Lower leg skin (tissue), 4 donors: ENCODE measurements at regions not wholly inside any gene's neighbourhood (a gene's known extent, or its start where the extent isn't known, plus 50 kb on each side); places are given as distances from the start of the nearest gene placed in this dataset.

Source experiments
- DNase-seq, 2 donors: peaks; one replicate each; pipeline ENCODE4 v3.0.0-alpha.2; 2019; ENCODE audit warnings: low spot score in 2 of 2
- H3K4me3 ChIP-seq: fragments of 200-600 bp; sonication (generic); 2 replicates; pipeline ENCODE4 v1.5.1; 2017; ENCODE audit warnings: mild to moderate bottlenecking, low read depth; ENCODE audit not compliant: poor library complexity, severe bottlenecking
- POLR2A ChIP-seq, 2 donors: fragments of 450-650 bp; IDR thresholded peaks; one replicate each; pipeline ENCODE4 v1.6.1; 2016 to 2017; ENCODE audit warnings: antibody characterized with exemption in 2 of 2, mild to moderate bottlenecking in 1 of 2, moderate library complexity in 1 of 2
- WGBS, 2 donors: methylation state at CpG; one replicate each; pipeline ENCODE4 v1.1.5; 2018; 5-methylcytosine and 5-hydroxymethylcytosine counted together
- intact Hi-C: fragments of 100-400 bp; cut with DNase I; formaldehyde crosslinking; loops from one replicate; pipeline ENCODE4 v1.15.0; 2023; ENCODE audit warnings: low total_unique reads
- TF ChIP-seq, protein P1 (sequence below), 3 donors: fragments of 450-650 bp; IDR thresholded peaks; one replicate each; pipeline ENCODE4 v1.5.1; 2016; ENCODE audit warnings: antibody characterized with exemption in 3 of 3, mild to moderate bottlenecking in 3 of 3, moderate library complexity in 2 of 3

DNA sequence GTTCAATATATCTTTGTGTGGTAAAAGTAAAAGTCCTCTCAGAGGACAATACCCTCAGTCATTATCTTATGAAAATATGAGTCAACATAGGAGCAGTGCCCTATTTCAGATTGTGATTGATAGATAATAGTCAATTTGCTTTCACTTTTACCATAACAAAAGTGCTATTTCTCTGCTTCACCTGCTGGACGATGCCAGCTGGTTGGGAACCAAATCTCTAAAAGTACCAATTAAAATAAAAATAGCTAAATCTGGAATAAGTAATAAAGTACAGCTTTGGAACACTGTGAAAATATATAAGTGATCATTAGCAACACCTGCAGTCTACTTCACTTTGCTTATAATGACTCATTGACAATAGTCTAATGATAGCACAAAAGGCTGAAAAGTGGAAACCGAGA lies 390.3 kb upstream of the AGTR1 start:
- WGBS, 2 donors = 86 to 87% methylated on average over 2 of the region's 2 CpGs
- intact Hi-C loops = loop anchor here (10.0 kb wide), 1 partner anchor 637 kb away; no protein-coding TSS in a partner anchor

DNA sequence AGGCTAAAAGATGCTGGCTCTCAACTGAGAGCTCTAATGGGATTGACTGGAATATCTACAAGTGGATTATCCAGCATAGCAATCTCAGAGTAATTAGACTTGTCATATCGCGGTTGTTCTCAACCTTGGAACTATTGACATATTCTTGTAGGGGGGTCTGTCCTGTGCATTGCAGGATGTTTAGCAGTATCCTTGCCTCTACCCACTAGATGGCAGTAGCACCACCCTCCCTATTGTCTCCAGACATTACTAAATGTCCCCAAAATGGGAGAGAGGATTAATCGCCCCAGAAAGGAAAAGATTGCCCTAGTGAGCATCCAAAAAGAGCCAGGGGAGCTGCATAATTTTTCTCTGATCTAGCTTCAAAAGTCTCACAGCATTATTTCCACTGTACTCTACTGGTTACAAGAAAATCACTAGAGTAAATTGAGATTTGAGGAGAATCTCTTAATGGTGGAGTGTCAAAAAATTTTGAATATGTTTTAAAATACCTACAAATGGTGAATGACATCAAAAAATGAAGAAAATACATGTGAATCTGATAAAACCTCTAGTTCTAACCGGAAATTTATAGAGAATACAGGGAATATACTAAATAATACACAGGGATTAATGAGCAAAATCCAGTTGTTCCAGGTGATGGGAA lies 388.2 kb upstream of the AGTR1 start:
- intact Hi-C loops = loop anchor here (10.0 kb wide), 1 partner anchor 635 kb away; no protein-coding TSS in a partner anchor
- 51 to 60% methylated on average over 4 of the region's 4 CpGs for WGBS, 2 donors
- TF ChIP-seq POLR2A (IDR thresholded peaks at IDR 0.05) = no peak
- TF ChIP-seq, protein P1, sequence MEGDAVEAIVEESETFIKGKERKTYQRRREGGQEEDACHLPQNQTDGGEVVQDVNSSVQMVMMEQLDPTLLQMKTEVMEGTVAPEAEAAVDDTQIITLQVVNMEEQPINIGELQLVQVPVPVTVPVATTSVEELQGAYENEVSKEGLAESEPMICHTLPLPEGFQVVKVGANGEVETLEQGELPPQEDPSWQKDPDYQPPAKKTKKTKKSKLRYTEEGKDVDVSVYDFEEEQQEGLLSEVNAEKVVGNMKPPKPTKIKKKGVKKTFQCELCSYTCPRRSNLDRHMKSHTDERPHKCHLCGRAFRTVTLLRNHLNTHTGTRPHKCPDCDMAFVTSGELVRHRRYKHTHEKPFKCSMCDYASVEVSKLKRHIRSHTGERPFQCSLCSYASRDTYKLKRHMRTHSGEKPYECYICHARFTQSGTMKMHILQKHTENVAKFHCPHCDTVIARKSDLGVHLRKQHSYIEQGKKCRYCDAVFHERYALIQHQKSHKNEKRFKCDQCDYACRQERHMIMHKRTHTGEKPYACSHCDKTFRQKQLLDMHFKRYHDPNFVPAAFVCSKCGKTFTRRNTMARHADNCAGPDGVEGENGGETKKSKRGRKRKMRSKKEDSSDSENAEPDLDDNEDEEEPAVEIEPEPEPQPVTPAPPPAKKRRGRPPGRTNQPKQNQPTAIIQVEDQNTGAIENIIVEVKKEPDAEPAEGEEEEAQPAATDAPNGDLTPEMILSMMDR (IDR thresholded peaks at IDR 0.05) = no peak
- no peak for DNase-seq
- H3K4me3 ChIP-seq = no peak overlapping the region

More for the DNA sequence above, 390.3 kb upstream of the AGTR1 start:
- no peak for DNase-seq
- TF ChIP-seq, protein P1 (IDR thresholded peaks at IDR 0.05) = no peak
- no peak for TF ChIP-seq POLR2A (IDR thresholded peaks at IDR 0.05)
- no peak overlapping the region for H3K4me3 ChIP-seq

- no peak for TF ChIP-seq POLR2A (IDR thresholded peaks at IDR 0.05)
- H3K4me3 ChIP-seq = no peak overlapping the region
- intact Hi-C loops = no loop called here
- no peak for DNase-seq
- 81 to 87% methylated on average over 3 of the region's 3 CpGs for WGBS, 2 donors
Observed at GRCh38 chr3:148315756-148316155, 381.9 kb upstream of the AGTR1 start.

DNA sequence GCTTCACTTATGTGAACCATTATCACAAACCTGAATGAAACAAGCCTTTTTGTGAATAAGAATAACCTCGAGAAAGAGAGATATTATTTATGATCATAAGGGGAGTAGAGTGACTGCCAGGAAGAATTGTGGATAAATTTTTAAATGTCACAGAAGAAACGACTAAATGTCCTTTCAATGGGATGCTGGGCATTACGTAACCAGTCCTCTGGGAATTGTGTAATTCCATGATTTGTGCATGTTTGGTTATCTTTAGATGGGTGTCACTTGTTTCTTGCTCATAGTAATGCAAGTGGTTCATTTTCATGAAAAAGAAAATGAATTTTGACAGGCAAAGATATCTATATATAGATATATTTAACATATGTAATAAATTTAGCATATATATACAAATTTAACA lies 379.5 kb upstream of the AGTR1 start:
- TF ChIP-seq, protein P1 (IDR thresholded peaks at IDR 0.05) = no peak
- no peak for TF ChIP-seq POLR2A (IDR thresholded peaks at IDR 0.05)
- H3K4me3 ChIP-seq = no peak overlapping the region
- no peak for DNase-seq
- WGBS, 2 donors = 67 to 68% methylated on average over 3 of the region's 3 CpGs
- intact Hi-C loops = no loop called here

GRCh38 chr3:148319161-148319915 lies 378.4 kb upstream of the AGTR1 start:
- no peak for DNase-seq
- no peak overlapping the region for H3K4me3 ChIP-seq
- TF ChIP-seq POLR2A (IDR thresholded peaks at IDR 0.05) = no peak
- TF ChIP-seq, protein P1 (IDR thresholded peaks at IDR 0.05) = no peak
- WGBS, 2 donors = 54 to 72% methylated on average over 7 of the region's 7 CpGs
- intact Hi-C loops = no loop called here

DNA sequence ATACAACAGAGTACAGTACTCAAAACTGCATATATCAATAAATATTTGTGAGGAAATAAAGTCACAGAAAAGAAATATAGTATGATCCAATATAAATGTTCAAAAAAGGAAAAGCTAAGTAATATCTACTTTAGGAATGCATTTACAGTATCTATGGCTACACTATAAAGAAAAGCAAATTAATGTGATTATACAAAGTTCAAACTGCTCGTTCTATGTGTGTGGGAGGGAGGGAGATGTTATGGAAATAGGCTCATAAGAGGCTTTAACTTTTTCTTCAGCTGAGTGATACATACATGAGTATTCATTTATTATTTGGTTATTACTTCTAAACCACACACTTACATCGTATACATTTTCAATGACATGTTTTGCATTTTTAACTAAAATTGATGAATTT lies 377.7 kb upstream of the AGTR1 start:
- TF ChIP-seq POLR2A (IDR thresholded peaks at IDR 0.05) = no peak
- TF ChIP-seq, protein P1 (IDR thresholded peaks at IDR 0.05) = no peak
- intact Hi-C loops = no loop called here
- WGBS, 2 donors = 66 to 69% methylated on average over 2 of the region's 2 CpGs

More for the DNA sequence above, 377.7 kb upstream of the AGTR1 start:
- DNase-seq = no peak
- H3K4me3 ChIP-seq = no peak overlapping the region
